NCI-H226 (cell line): ENCODE measurements at regions not wholly inside any gene's neighbourhood (a gene's known extent, or its start where the extent isn't known, plus 50 kb on each side); places are given as distances from the start of the nearest gene placed in this dataset.

Experiments used
- DNase-seq: peaks from one replicate; pipeline ENCODE4 v3.0.0-alpha.2; 2015

DNA sequence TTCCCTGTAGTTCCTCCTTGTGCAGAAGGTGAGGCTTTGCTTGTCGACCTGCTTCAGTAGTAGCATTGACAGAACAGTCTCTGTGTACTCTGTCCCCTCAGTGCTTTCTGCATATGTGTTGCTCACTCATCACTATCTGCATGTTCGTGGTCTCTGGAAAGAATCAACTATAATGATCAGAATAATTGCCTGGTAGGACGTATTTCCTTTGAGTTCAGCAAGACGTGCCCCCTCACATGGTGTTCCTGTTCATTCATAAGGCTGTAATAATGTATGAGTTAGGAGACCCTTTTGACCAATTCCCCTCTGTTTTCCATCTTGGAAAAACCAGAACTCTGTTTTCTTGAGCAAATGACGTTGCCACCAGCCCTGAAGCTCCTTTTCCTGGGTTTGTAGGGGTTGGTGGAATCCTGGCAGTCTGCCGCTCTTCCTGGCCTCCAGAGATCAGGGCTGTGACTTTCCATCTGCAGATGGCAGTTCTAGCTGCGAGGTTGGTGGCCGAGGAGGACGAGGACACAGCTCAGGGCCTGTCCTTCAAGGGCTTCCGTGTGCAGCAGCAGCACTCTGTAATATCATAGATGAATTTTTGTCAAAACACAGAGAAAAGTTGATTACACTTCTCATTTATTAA lies 61.9 kb downstream of the EXOSC2 start:
- no peak for DNase-seq

DNA sequence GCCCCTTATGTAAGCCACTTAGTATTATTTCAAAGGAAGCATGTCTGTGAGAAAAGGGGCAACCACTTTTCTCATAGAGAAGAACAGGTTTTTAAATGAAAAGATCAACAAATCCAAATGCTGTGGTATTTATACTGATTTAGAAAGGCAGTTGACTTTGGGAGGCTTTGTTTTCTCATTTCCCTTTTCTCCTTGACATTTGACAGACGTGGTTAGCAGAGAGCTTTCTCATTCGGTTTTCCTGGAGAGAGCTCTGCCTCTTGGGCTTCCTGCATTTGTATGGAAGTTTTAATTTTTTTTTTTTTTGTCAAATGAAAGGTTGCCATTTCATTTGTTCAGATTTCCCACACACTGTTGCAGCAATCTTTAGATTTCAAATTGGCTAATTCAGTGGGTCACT lies 62.5 kb downstream of the EXOSC2 start:
- DNase-seq: no peak

DNA sequence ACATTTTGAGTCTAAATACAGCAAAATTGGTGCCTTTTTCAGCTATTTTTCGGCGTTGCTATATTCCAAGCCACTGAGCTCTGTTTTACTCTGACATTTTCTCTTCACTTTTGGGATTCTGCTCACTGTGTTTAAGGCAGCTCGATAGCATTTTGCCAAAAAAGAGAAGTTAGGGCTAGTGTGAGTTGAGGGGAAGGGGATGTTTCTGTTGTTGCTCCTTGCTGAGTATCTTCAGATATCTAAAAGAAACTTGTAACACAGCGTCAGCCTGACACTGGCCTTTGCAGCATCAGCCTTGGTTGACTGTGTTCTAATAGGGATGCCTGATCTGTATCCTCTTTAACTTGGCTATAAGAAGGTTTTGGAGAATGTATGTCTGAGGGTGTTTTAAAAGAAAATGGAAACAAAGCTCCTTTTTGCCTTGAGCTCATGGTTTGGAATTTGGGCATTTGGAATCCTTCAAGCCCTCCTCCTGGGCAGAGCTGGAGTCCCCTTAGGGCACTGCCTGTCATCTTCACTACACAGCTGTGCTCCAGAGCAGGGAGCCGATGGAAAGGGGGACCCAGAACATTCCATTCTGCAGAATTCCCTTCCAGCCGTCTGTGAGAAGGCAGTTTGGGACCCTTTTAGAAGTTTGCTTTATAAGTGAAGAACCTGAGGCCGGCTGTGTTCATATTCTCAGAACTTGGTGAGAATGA lies 63.0 kb downstream of the EXOSC2 start:
- no peak for DNase-seq

DNA sequence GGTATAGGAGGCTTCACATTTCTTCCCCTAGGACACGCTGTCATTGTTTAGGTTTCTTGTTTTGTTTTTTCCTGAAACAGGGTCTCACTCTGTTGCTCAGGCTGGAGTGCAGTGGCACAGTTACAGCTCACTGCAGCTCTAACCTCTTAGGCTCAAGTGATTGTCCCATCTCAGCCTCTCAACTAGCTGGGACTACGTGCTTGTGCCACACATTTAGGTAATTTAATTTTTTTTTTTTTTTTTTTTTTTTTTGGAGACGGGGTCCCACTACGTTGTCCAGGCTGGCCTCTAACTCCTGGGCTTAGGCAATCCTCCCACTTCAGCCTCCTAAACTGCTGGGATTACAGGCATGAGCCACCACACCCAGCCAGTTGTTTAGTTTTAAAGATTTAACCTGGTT lies 66.2 kb downstream of the EXOSC2 start:
- no peak for DNase-seq

DNA sequence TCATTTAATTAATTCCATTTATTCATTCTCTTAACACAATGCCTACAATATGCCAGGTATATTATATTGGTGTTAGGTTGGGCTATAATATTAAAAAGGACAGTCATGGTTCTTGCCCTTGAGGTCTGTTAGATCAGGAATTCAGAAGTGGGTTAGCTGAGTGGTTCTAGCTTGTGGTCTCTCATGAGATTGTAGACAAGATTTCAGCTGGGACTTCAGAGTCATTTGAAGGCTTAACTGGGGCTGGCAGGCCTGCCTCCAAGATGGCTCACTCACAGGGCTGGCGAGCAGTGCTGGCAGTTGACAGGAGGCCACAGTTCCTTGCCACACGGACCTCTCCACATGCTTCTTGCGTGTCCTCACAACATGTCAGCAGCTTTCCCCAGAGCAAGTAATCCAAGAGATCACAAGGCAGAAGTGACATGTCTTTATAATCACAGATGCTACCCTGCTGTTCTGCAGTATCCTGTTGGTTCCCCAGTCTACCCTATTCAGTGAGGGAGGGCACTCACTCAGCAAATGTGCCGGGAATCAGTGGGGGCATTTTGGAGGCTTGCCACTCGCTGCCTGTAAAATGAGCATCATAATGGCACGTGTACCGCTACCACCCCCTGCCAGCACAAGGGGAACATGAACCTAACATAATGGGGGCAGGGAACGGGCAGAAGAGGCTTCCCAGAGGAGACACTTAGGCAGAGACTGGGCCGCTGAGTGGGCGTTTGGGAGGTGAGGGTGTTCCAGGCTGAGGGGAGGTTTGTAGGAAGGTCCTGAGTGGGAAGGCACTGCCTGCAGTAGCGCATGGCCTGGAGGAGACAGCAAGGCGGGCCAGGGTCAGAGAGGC lies 70.0 kb downstream of the EXOSC2 start:
- DNase-seq: no peak

DNA sequence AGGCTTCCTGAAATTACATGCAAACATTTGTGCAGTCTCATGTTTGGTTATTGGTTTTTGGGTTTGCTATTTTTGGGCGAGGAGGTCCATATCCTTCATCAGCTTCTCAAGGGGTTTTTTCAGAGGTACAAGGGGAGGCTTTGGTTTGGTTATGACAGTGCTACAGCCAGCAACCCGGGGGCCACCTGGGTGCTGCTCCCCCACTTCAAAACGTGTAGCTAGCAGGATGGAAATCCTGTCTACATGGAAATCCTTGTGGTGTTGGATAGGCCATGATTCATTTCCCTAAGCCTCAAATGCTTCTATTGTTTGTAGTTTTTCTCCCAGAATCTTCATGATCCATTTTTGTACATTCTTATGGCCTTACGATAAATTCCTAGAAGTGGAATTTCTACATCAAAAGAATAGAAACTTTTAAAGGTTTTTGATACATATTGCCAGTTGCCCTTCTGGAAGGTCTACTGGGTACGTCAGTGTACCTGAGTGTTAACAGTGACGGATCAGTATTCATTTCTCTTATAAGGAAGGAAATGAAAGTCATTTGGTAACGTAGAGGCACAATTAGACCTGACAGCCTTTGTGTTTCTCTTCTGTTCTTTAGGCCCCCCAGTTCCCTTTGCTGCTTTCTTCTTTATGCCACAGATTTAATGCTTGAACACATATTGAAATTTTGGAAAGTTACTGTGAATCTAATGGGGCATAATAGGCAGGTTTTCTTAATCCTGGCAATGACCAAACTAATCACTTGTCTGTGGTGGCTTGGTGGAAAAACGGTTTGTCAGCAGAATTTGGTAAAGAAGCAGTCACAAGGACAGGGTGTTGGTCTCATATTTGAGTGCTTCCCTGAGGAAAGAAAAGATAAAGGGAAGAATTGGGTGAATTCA lies 69.7 kb upstream of the ABL1 start:
- no peak for DNase-seq

DNA sequence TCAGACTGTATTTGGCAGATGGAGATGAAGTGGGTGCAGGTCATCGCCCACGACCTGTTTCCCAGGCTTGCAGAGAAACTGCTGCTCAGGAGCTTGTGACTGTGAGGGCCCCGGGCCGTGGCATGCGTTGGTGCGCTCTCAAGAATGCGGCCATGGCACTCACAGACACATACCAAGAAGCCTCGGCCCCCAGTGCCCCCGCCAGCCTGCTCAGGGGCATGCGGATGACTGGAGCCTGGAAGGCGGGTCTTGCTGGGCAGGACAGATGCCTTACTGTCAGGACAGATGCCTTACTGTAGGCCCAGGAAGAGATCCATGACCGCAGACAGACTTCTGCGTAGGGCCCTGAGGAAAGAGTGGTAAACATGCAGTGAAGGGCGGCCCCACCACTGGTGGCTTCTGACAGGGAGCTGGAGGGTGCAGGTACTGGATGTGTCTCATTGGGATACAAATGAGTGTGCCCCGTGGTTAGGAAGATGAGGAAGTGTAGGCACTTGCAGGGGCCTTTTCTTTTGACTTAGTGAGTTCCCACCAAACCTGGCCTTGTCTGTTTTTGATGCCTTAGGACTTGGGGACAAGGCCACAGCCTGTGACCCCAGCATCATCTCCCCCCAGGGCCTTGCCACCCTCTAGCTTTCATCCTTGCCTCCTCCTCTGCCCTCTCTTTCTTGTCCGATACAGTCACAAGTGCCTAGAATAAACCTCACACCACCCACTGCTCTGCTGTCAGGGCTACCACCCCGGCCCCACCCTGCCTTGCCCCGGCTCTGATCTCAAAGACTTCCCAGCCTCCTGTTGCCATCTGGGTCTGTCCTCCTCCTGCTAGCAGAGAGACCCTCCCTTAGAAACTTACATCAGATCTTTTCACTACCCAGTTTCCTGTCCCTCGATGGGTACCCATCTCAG lies 68.8 kb upstream of the ABL1 start:
- no peak for DNase-seq

DNA sequence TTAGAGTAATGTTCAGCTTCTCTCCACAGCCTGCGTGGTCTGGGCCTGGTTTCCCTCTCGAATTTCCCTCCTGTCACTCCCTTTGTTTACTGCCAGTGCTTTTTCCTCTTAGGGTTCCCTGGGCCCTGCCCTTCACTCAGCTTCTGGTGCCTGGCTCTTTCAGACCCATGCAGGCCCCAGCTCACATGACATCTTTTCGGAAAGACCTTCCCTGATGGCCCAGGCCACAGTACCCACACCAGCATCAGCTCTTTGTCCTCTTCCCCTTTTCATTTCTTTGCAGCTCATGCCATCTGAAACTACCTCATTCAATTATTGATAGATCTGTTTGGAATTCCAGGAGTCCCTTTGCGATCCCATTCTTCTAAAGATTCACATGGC lies 68.1 kb upstream of the ABL1 start:
- DNase-seq: no peak

DNA sequence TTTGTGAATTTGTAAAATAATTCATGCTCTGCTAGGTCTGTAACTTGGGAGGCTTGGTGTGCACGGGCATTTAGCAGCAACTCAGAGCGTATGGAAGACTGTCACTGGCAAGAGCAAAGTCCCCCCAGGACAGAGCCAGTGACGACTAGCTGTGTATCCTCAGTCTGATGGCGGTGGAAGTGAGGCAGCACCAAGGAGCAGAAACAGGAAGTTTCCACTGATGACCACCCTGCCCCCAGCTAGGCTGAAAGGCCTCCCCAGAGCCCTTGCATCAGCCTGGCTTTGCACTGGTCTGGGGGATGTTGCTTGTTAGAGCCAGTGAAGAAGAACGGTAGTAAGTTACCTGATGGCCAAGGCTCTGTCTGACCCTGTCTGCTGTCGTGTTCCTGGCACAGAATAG lies 66.8 kb upstream of the ABL1 start:
- no peak for DNase-seq

DNA sequence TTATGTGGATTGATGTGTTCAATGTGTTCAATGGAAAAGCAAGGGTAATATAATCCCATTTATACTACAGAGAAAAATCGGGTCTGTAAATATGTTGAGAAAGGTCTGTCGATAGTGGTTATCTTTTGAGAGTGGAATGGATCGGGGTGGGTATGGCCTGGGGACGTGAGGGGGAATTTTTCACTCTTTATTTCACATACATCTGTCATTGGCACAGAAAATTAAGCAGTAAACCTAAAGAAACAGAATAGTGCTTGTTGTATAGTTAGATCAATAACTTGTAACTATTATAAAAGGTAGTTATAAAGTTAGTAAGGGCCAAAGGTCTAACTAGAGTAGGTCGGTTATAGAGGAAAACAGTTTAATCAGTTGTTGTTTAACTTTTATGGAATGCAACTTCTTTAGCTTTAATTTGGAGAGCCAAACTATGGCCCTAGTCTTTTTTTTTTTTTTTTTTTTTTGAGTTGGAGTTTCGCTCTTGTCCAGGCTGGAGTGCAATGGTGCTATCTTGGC lies 66.1 kb upstream of the ABL1 start:
- DNase-seq: no peak

DNA sequence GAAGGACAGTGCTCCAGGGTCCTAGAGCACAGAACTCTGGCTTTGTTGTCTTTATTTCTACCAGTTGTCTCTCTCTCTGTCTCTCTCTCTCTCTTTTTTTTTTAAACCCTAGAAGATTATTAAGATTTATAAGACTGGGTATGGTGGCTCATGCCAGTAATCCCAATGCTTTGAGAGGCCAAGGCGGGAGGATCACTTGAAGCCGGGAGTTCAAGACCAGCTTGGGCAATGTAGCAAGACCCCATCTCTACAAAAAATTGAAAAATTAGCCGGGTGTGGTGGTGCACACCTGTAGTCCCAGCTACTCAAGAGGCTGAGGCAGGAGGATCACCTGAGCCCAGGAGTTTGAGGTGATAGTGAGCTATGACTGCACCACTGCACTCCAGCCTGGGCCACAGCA lies 65.0 kb upstream of the ABL1 start:
- no peak for DNase-seq

DNA sequence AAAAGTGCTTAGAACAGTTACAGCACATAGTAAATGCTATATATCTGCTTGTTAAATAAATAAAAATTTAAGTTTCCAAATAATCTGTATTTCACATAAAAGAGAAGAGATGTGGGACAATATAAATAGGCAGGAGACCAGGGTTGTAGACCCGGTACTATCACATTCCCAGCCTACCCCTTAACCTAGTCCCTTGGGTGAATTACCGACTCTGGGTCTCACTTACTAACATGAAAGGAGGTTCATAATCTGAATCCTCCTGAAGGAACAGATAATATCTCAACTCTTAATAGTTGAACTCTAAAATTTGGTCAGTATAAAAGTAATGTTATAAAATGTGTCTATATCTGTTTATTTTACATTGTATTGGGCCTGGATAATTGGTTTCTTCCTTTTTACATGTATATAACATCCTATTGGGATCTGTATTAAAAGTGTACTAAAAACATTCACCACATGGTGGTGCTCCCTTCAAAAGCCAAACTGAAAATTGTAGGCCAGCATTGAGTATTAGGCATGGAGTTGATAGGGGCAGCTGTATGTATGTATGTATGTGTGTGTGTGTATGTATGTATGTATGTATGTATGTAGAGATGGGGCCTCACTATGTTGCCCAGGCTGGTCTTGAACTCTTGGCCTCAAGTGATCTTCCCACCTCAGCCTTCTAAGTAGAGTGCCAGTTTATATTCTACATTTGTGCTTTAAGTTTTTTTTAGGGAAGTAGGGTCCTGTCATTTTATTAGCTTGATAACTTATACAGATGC lies 64.2 kb upstream of the ABL1 start:
- peak; percentile 6 for DNase-seq

DNA sequence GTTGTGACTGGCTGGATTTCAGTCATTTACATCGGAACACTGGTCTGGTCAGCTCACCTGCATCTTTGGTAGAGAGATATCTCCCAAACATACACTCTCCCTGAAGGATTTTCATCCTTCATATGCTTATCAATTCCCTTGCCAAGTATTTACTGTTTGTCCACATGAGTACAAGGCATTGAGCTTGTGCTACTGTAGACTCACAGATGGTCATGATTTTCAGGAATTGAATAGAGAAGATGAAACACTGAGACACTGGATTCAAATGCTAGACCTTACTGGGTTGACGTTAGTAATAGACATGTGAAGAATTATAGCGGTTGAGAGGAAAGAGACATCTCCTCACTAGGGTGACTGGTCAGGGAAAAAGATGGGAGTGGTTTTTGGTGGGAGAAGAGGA lies 62.9 kb upstream of the ABL1 start:
- no peak for DNase-seq

DNA sequence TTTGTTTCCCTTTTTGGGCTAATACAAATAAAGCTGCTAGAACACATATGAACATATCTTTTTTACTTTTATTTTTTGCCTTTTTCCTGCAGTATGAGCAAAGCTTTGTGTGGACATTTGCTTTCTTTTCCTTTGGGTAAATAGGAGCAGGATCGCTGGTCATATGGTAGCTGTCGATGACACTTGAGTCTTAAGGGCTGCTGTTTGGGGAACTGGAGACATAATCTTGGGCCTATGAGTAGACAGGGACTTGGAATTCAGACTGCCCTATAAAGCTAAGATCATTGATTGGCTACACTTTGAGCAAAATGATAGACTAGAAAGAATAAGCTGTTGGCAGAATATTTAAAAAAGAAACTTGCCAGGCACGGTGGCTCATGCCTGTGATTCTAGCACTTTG lies 60.9 kb upstream of the ABL1 start:
- DNase-seq: no peak

DNA sequence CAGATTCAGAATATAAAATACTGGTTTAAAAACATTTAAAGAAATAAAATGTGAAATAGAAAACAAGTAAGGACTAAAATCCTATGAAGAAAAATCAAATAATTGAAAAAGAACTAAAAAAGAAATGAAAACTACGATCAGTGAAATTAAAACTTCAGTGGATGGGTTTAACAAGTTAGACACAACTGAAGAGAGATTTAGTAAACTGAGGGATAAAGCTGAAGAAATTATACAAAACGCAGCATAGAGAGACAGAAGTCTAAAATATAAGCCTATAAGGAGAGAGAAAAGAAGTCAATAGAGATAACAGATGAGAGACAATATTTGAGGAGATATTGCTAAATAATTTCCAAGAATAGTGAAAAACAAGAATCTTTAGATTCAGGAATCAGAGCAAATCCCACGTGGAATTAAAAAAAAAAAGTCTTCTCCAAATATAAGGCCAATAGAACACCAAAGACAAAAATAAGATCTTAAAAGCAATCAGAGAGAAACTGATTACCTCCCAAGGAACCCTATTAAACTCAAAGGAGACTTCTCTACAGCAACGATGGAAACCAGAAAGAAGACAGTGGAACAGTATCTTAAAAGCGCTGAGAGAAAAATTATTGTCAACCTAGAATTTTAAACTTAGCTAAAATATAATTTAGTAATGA lies 59.6 kb upstream of the ABL1 start:
- DNase-seq: no peak

DNA sequence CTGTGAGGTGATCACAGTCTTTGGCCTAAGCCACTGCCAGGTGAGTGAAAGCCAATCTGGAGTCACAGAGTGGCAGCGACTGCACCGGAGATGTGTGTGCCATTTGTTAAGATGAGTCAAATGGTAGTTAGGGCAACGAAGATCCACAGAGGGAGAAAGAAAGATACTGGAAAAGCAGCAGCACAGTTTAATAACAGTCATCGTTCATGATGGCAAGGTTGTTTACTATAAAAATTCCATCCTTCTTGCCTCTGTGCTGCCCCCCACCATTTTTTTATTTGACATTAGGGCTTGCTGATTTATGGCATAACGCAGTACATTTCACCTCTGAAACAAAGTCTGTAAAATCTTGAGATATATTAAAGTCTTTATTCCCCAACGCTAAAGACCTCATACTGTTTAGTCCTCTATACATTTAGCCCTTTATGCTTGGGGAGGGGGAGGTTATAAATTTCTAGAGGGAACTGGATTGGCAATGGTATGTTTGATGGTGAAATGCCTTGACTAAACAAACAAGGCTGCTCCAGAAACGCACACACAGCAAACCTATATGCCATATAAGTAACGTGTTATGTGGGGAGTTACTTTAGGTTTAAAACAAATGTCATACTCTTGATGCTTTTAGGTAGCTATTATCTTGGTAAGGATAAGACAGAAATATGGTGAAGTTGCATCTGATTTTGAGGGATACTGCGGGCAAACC lies 55.8 kb upstream of the ABL1 start:
- no peak for DNase-seq

DNA sequence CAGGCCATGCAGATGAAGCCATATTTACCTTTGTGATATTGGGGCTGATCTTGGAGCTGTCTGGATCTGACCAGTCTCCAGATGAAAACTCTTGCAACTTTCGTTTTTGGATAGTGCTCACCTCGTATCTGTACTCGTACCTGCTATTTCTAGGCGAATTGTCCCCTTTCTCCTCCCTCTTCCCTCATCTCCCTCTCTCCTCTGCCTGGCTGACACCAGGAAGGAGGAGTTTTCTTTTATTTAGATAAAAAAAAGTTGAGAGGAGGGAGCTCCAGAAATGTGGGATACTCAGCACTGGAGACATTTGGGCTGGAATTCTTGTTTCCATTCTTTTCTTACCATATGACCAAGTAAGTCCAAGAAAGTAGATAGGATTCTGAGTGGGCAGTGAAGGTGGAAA lies 54.6 kb upstream of the ABL1 start:
- no peak for DNase-seq

DNA sequence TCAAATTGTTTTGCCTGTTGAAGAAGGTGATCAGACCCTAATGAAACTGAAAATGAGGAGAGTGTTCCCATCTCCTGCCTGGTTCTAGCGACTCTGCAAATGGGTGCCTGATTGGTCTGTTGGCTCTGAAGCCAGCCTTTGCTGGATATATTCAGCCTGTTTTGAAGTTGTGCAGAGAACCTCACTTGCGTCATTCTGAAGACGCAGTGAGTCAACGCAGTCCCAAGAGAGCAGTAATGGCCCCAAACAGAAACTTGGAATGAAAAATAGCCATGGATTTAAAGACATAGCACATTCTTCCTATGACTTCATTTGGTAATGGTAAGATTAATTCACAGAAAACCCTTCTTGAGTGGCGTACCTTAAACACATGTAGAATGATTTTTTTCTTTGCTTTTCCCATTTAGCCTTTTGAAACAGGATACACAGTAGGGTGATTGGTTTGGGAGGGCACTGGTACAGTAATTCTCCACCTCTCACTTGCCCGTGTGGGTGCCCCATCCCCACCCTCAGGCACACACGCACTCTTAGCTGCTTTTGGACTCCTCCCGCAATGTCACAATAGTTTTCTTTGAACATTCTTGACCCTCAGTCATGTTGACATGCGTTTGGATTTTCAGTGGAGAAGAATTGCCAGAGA lies 54.1 kb upstream of the ABL1 start:
- DNase-seq: peak; percentile 83

DNA sequence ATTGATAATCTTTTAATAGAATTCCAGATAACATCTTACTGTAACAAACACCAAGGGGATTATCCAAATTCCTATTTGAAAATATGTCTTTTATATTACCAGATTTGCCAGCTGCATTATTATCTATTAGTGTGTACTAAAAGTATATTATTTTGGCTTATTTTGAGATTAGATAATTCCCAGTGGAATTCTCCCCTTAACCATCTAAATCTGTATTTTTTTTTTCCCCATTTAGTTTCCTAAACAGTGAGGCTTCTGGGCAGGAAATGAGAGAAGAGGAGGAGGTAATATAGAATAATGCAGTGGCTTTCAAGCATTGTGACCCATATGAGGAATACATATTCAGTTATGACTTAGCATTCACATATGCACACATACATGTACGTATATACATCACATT lies 53.5 kb upstream of the ABL1 start:
- DNase-seq: no peak
